Activated CD4-positive, alpha-beta T cell treated with anti-CD3 and anti-CD28 coated beads, Interleukin-2, amount 10 ng/mL, durations not matched to agents 7 days and 5 days (primary cell): ENCODE measurements at regions not wholly inside any gene's neighbourhood (a gene's known extent, or its start where the extent isn't known, plus 50 kb on each side); places are given as distances from the start of the nearest gene placed in this dataset.

Source experiments
- CTCF ChIA-PET: fragments of 350-600 bp; sonication (Branson Sonifier 250); formaldehyde crosslinking; loops from one replicate; lab custom pipeline; 2021; ENCODE audit warnings: antibody characterized with exemption; lab: Charles Lee
- POLR2A ChIA-PET: fragments of 350-600 bp; sonication (Branson Sonifier 250); formaldehyde crosslinking; loops from one replicate; lab custom pipeline; 2021; ENCODE audit warnings: antibody characterized with exemption; lab: Charles Lee
- DNase-seq: peaks from one replicate; pipeline ENCODE4 v3.0.0-alpha.2; 2020
- H3K27ac Mint-ChIP-seq: one replicate; pipeline ENCODE4 v1.8.0; 2021; ENCODE audit warnings: mild to moderate bottlenecking, moderate library complexity, mixed read lengths
- H3K27me3 Mint-ChIP-seq: one replicate; pipeline ENCODE4 v1.8.0; 2021; ENCODE audit warnings: mixed read lengths
- H3K36me3 Mint-ChIP-seq: one replicate; pipeline ENCODE4 v1.8.0; 2021; ENCODE audit warnings: low read depth, mixed read lengths
- H3K4me1 Mint-ChIP-seq: one replicate; pipeline ENCODE4 v1.8.0; 2021; ENCODE audit warnings: mixed read lengths
- H3K4me3 Mint-ChIP-seq: one replicate; pipeline ENCODE4 v1.8.0; 2021; ENCODE audit warnings: mild to moderate bottlenecking, moderate library complexity, mixed read lengths
- H3K9me3 Mint-ChIP-seq: one replicate; pipeline ENCODE4 v1.8.0; 2021; ENCODE audit warnings: mixed read lengths

- no peak for DNase-seq
- H3K4me3 Mint-ChIP-seq = no peak overlapping the region
Measured at GRCh38 chr3:178479446-178479845, 56.8 kb upstream of the KCNMB2 start.

DNA sequence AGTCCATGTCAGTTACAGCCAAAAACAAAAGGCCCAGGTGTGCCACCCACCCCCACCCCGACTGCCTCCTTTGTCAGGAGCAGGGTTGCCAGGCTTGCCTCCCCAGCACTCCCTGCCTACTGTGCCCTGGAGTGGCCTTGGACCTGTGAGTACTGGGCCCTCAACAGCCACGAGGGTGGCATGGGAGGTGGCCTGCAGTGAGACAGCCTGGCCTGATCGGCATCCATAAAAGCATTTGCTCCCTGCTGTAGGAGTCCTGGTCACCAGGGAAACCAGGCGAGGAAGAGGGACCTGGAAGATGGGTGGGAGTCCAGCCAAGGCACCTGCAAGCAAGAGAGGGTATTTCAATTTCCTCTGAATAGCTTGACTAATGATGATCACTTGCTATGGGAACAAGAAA is 56.4 kb upstream of the KCNMB2 start:
- no peaks in the 10 kb centered on the region for H3K4me1 Mint-ChIP-seq
- no peaks in the 10 kb centered on the region for H3K36me3 Mint-ChIP-seq
- CTCF ChIA-PET = no interaction called here
- H3K4me3 Mint-ChIP-seq = no peak overlapping the region
- no peak overlapping the region for H3K27ac Mint-ChIP-seq
- POLR2A ChIA-PET = no interaction called here
- H3K9me3 Mint-ChIP-seq = no peaks in the 10 kb centered on the region
- DNase-seq = no peak
- H3K27me3 Mint-ChIP-seq = peaks cover 2% of the 10 kb centered on the region

More at GRCh38 chr3:178479446-178479845, 56.8 kb upstream of the KCNMB2 start:
- Mint-ChIP-seq H3K27me3 (peaks cover 2% of the 10 kb centered on the region), H3K9me3 (no peaks in the 10 kb centered on the region), H3K27ac (no peak overlapping the region), H3K4me1 (no peaks in the 10 kb centered on the region), H3K36me3 (no peaks in the 10 kb centered on the region)
- POLR2A ChIA-PET = no interaction called here
- CTCF ChIA-PET = no interaction called here

- Mint-ChIP-seq H3K27ac (no peak overlapping the region), H3K4me3 (no peak overlapping the region), H3K9me3 (no peaks in the 10 kb centered on the region), H3K4me1 (no peaks in the 10 kb centered on the region), H3K36me3 (no peaks in the 10 kb centered on the region), H3K27me3 (peaks cover 2% of the 10 kb centered on the region)
- DNase-seq = no peak
- ChIA-PET POLR2A (no interaction called here), CTCF (no interaction called here)
Measured at GRCh38 chr3:178480274-178480673, 56.0 kb upstream of the KCNMB2 start.

DNA sequence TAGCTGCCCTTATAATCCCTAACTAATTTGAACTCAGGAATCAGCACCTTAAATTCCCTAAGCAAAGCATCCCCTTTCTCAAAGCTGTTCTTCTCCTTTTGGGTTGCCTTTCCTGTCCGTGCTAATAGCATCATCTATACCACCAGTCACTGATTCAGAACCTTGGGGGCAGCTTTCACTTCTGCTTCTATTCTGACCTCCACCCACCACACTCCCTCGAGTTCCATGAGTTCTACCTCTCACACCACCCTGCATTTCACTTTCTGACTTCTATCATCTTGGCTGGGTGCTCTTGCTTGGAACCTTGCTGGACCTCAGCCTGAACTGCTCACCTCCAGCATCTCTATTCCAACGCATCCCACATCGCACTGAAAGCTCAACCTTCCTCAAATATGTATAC is 55.4 kb upstream of the KCNMB2 start:
- no peak overlapping the region for H3K4me3 Mint-ChIP-seq
- no peak overlapping the region for H3K27ac Mint-ChIP-seq
- no peaks in the 10 kb centered on the region for H3K4me1 Mint-ChIP-seq
- H3K27me3 Mint-ChIP-seq = peaks cover 2% of the 10 kb centered on the region
- H3K9me3 Mint-ChIP-seq = no peaks in the 10 kb centered on the region
- DNase-seq = no peak
- POLR2A ChIA-PET = no interaction called here
- no peaks in the 10 kb centered on the region for H3K36me3 Mint-ChIP-seq
- CTCF ChIA-PET = no interaction called here

DNA sequence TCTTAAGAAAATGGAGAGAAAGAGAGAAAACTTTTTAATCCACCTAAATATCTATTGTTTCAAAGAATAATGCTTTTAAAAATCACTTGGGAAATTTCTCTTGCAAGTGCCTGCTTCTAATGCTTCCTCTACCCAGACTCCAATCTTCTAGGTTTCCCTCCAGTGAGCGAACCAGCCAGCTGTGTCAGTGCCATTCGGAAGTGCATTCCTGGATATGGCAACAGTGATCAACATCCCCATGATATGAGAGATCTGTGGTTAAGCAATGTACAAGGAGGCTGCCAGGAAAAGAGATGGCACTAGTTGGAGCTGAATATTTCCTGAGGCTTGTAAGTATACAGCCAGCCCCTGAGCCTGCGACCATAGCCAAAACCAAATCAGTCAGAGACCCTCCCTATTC is 53.3 kb upstream of the KCNMB2 start:
- Mint-ChIP-seq H3K27ac (no peak overlapping the region), H3K9me3 (no peaks in the 10 kb centered on the region), H3K4me1 (no peaks in the 10 kb centered on the region), H3K36me3 (no peaks in the 10 kb centered on the region), H3K27me3 (peaks cover 2% of the 10 kb centered on the region), H3K4me3 (no peak overlapping the region)
- CTCF ChIA-PET = no interaction called here
- POLR2A ChIA-PET = no interaction called here
- DNase-seq = no peak

- POLR2A ChIA-PET = no interaction called here
- H3K36me3 Mint-ChIP-seq = no peaks in the 10 kb centered on the region
- H3K27me3 Mint-ChIP-seq = peaks cover 2% of the 10 kb centered on the region
- H3K9me3 Mint-ChIP-seq = no peaks in the 10 kb centered on the region
- H3K4me1 Mint-ChIP-seq = no peaks in the 10 kb centered on the region
- no peak overlapping the region for H3K27ac Mint-ChIP-seq
- no peak for DNase-seq
- H3K4me3 Mint-ChIP-seq = no peak overlapping the region
- CTCF ChIA-PET = no interaction called here
Measured at GRCh38 chr3:178483704-178484103, 52.5 kb upstream of the KCNMB2 start.

DNA sequence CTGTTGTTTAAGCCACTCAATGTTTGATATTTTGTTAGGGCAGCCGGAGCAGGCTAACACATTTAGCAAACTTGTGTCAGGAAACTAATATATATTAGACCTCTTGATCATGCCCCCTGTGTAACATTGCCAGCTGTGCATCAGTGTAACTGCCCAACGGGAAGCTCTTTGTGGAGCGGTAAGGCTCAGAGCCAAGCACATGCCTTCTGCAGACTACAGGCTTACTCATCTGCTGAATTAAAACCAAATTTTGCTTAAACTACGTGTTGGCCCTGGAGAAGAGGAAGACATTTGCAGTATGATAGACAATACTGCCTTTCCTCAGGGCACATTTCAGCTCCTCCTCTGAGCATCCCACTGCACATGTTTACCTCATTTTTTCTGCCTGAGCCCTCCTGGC is 50.5 kb upstream of the KCNMB2 start:
- no peaks in the 10 kb centered on the region for H3K36me3 Mint-ChIP-seq
- no peaks in the 10 kb centered on the region for H3K4me1 Mint-ChIP-seq
- no peaks in the 10 kb centered on the region for H3K9me3 Mint-ChIP-seq
- ChIA-PET CTCF (no interaction called here), POLR2A (no interaction called here)
- no peak overlapping the region for H3K4me3 Mint-ChIP-seq
- no peak overlapping the region for H3K27ac Mint-ChIP-seq
- no peak for DNase-seq
- peaks cover 2% of the 10 kb centered on the region for H3K27me3 Mint-ChIP-seq
